Activated naive CD4-positive, alpha-beta T cell treated with anti-CD3 and anti-CD28 coated beads, Interleukin-2, amount 10 ng/mL, durations not matched to agents 7 days and 5 days (primary cell): ENCODE measurements at regions not wholly inside any gene's neighbourhood (a gene's known extent, or its start where the extent isn't known, plus 50 kb on each side); places are given as distances from the start of the nearest gene placed in this dataset.
A peak's percentile ranks its signal among the peaks of the same experiment; 100 is the strongest.

Experiments
- CTCF ChIA-PET: fragments of 350-600 bp; sonication (Branson Sonifier 250); formaldehyde crosslinking; loops from one replicate; lab custom pipeline; 2021; ENCODE audit warnings: antibody characterized with exemption; lab: Charles Lee
- DNase-seq: peaks from one replicate; pipeline ENCODE4 v3.0.0-alpha.2; 2020
- H3K27ac Mint-ChIP-seq: one replicate; pipeline ENCODE4 v1.8.0; 2021; ENCODE audit warnings: mild to moderate bottlenecking, moderate library complexity, mixed read lengths
- H3K27me3 Mint-ChIP-seq: one replicate; pipeline ENCODE4 v1.8.0; 2021; ENCODE audit warnings: mild to moderate bottlenecking, mixed read lengths
- H3K36me3 Mint-ChIP-seq: one replicate; pipeline ENCODE4 v1.8.0; 2021; ENCODE audit warnings: mixed read lengths
- H3K4me1 Mint-ChIP-seq: one replicate; pipeline ENCODE4 v1.8.0; 2021; ENCODE audit warnings: mixed read lengths
- H3K4me3 Mint-ChIP-seq: one replicate; pipeline ENCODE4 v1.8.0; 2021; ENCODE audit warnings: mild to moderate bottlenecking, moderate library complexity, mixed read lengths
- H3K9me3 Mint-ChIP-seq: one replicate; pipeline ENCODE4 v1.8.0; 2021; ENCODE audit warnings: mixed read lengths

- no peak for DNase-seq
- Mint-ChIP-seq H3K27ac (peak overlapping the region; percentile 14), H3K36me3 (no peaks in the 10 kb centered on the region), H3K27me3 (no peaks in the 10 kb centered on the region), H3K4me3 (no peak overlapping the region), H3K9me3 (no peaks in the 10 kb centered on the region), H3K4me1 (no peaks in the 10 kb centered on the region)
- CTCF ChIA-PET, result no interaction called here
These were observed 261.1 kb downstream of the SAMD5 start for GRCh38 chr6:147769496-147770087.

DNA sequence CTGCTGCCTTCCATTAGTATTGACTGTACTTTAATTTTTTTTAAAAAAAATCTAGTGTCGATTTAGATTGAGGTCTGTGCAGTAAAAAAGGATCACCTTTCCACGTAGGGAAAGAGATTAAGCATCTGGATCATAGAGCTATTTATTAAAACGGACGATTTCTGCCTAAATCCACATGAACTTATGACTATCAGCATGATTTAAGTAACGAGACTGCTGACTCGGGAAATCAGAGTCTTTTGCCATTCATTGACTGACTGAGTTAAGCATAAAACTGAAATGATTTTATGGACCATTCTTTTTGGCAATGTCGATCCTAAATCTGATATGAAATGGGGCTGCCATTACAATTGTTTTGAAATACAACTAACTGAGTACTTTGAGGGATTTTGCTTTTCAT, 261.7 kb downstream of the SAMD5 start:
- Mint-ChIP-seq H3K36me3 (no peaks in the 10 kb centered on the region), H3K27me3 (no peaks in the 10 kb centered on the region), H3K4me1 (no peaks in the 10 kb centered on the region), H3K27ac (no peak overlapping the region), H3K9me3 (no peaks in the 10 kb centered on the region), H3K4me3 (no peak overlapping the region)
- CTCF ChIA-PET, result no interaction called here
- no peak for DNase-seq

DNA sequence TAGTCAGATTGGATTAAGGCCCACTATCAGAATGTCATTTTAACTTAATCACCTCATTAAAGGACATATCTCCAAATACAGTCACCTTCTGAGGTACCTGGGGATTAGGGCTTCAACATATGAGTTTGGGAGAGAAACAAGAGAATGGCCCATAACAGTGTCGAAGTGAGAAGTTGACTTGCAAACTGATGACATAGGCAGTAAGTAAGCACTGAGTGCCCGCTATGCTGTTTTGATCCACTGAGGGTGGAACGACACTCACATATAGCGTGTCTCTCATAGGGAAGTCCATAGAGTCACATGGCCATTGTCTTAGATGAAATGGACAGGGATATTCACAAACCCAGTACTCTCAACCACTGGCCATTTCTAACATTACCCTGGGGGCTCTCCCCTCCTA, 264.2 kb downstream of the SAMD5 start:
- Mint-ChIP-seq H3K36me3 (no peaks in the 10 kb centered on the region), H3K27me3 (no peaks in the 10 kb centered on the region), H3K4me3 (no peak overlapping the region), H3K27ac (no peak overlapping the region), H3K9me3 (no peaks in the 10 kb centered on the region), H3K4me1 (no peaks in the 10 kb centered on the region)
- CTCF ChIA-PET, result no interaction called here
- DNase-seq, result no peak

DNA sequence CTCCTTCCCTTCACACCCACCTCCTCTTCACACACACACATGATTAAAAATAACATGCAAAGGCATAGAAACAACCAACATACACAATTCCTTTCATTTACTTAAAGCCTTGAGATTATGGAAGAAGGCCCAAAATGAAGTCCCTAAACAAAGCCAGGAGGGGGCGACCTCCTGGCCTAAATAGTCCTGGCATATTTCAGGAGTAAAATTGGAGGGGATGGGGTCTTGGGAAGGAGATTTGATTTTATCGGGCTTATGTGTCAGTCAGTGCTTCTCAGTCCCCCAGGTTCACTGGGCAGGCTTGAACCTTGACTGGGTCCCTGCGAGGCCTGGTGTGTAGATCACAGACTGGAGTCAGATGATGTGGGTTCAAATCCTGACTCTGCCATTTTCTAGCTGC, 266.4 kb downstream of the SAMD5 start:
- no peaks in the 10 kb centered on the region for H3K36me3 Mint-ChIP-seq
- no peak overlapping the region for H3K4me3 Mint-ChIP-seq
- no peak overlapping the region for H3K27ac Mint-ChIP-seq
- no peaks in the 10 kb centered on the region for H3K4me1 Mint-ChIP-seq
- CTCF ChIA-PET, result no interaction called here
- no peaks in the 10 kb centered on the region for H3K9me3 Mint-ChIP-seq
- H3K27me3 Mint-ChIP-seq, result no peaks in the 10 kb centered on the region
- DNase-seq, result no peak

- Mint-ChIP-seq H3K36me3 (no peaks in the 10 kb centered on the region), H3K4me1 (no peaks in the 10 kb centered on the region), H3K4me3 (no peak overlapping the region), H3K27ac (no peak overlapping the region), H3K27me3 (no peaks in the 10 kb centered on the region), H3K9me3 (no peaks in the 10 kb centered on the region)
- DNase-seq, result no peak
- CTCF ChIA-PET, result no interaction called here
These were observed 268.2 kb downstream of the SAMD5 start for GRCh38 chr6:147776631-147777213.

GRCh38 chr6:147779624-147780023, 271.1 kb downstream of the SAMD5 start:
- CTCF ChIA-PET, result no interaction called here
- no peak overlapping the region for H3K4me3 Mint-ChIP-seq
- no peaks in the 10 kb centered on the region for H3K27me3 Mint-ChIP-seq

GRCh38 chr6:147782302-147782701, 273.8 kb downstream of the SAMD5 start:
- no peak for DNase-seq
- no peaks in the 10 kb centered on the region for H3K9me3 Mint-ChIP-seq
- no peaks in the 10 kb centered on the region for H3K4me1 Mint-ChIP-seq
- CTCF ChIA-PET, result no interaction called here
- no peaks in the 10 kb centered on the region for H3K27me3 Mint-ChIP-seq
- H3K4me3 Mint-ChIP-seq, result no peak overlapping the region
- H3K27ac Mint-ChIP-seq, result no peak overlapping the region
- H3K36me3 Mint-ChIP-seq, result no peaks in the 10 kb centered on the region

More at GRCh38 chr6:147779624-147780023, 271.1 kb downstream of the SAMD5 start:
- Mint-ChIP-seq H3K27ac (no peak overlapping the region), H3K4me1 (no peaks in the 10 kb centered on the region), H3K9me3 (no peaks in the 10 kb centered on the region), H3K36me3 (no peaks in the 10 kb centered on the region)
- DNase-seq, result no peak

DNA sequence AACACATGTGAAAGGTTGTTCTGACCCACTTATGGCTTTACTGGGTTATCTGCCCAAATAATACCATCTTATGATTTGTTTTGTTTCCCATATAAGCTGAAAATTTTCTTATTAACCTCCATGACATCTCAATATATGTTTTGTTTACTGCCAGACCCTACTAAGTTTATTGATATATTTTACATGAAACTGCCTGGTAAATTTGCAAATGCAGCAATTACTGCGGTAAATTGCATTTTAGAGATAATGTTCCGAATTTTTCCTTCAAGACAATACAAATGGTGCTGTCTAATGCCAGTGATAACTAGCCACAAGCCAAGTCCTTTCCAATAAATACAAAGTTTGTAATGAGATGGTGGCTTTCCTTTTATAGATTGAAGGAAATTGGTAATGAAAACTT, 275.9 kb downstream of the SAMD5 start:
- Mint-ChIP-seq H3K36me3 (no peaks in the 10 kb centered on the region), H3K4me1 (no peaks in the 10 kb centered on the region), H3K4me3 (no peak overlapping the region), H3K9me3 (no peaks in the 10 kb centered on the region), H3K27me3 (no peaks in the 10 kb centered on the region), H3K27ac (no peak overlapping the region)
- DNase-seq, result no peak
- CTCF ChIA-PET, result no interaction called here

DNA sequence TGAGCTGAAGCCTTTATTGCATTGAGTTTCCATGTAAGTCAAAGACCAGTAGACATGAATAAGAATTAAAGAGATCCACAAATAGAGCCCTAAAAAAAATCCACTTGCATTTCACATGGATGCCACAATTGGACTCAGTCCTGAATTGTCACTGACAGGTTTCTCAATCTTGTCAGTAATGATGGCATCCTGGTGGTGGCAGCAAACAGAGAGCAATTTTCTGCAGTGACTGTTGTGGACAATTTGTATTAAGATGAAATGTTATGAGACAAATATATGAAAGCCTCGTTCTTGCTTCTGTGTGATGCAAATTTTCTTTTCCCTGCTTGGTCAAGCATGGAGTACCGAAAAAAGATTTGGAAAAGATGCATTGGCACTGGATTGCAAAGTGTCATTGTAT, 278.9 kb downstream of the SAMD5 start:
- Mint-ChIP-seq H3K36me3 (no peaks in the 10 kb centered on the region), H3K27me3 (no peaks in the 10 kb centered on the region), H3K4me1 (no peaks in the 10 kb centered on the region), H3K27ac (no peak overlapping the region), H3K4me3 (no peak overlapping the region), H3K9me3 (peaks cover 2% of the 10 kb centered on the region)
- CTCF ChIA-PET, result no interaction called here
- DNase-seq, result no peak

DNA sequence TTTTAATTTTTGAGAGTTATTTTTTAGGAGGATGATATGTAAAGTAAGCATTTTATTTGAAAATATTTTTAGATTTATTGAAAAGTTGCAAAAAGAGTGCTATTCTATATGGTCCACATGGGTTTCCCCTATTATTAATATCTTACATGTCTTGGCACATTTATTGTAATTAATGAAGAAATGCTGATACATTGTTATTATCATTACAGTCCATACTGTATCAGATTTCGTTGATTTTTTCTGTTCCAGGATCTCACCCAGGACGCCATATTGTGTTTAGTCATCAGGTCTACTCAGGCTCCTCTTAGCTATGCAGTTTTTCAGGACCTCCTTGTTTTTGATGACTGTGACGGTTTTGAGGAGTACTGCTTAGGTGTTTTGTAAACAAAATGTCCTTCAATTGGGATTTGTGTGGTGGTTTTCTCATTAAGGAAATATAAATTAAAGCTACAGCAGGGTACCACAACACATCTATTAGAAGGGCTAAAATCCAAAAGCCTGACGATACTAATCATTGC, 281.0 kb downstream of the SAMD5 start:
- H3K36me3 Mint-ChIP-seq, result no peaks in the 10 kb centered on the region
- no peaks in the 10 kb centered on the region for H3K4me1 Mint-ChIP-seq
- DNase-seq, result no peak
- no peaks in the 10 kb centered on the region for H3K27me3 Mint-ChIP-seq
- CTCF ChIA-PET, result no interaction called here
- no peak overlapping the region for H3K27ac Mint-ChIP-seq
- H3K9me3 Mint-ChIP-seq, result peaks cover 2% of the 10 kb centered on the region
- no peak overlapping the region for H3K4me3 Mint-ChIP-seq

- no peak overlapping the region for H3K27ac Mint-ChIP-seq
- H3K9me3 Mint-ChIP-seq, result peaks cover 3% of the 10 kb centered on the region
- CTCF ChIA-PET, result no interaction called here
- H3K27me3 Mint-ChIP-seq, result no peaks in the 10 kb centered on the region
- no peak overlapping the region for H3K4me3 Mint-ChIP-seq
- H3K4me1 Mint-ChIP-seq, result no peaks in the 10 kb centered on the region
- H3K36me3 Mint-ChIP-seq, result no peaks in the 10 kb centered on the region
- DNase-seq, result no peak
These were observed 285.6 kb downstream of the SAMD5 start for GRCh38 chr6:147793871-147794643.

- no peaks in the 10 kb centered on the region for H3K4me1 Mint-ChIP-seq
- CTCF ChIA-PET, result no interaction called here
- peaks cover 3% of the 10 kb centered on the region for H3K9me3 Mint-ChIP-seq
- H3K27me3 Mint-ChIP-seq, result no peaks in the 10 kb centered on the region
- H3K27ac Mint-ChIP-seq, result no peak overlapping the region
- H3K36me3 Mint-ChIP-seq, result no peaks in the 10 kb centered on the region
- no peak for DNase-seq
- no peak overlapping the region for H3K4me3 Mint-ChIP-seq
These were observed 294.0 kb downstream of the SAMD5 start for GRCh38 chr6:147802459-147802858.

DNA sequence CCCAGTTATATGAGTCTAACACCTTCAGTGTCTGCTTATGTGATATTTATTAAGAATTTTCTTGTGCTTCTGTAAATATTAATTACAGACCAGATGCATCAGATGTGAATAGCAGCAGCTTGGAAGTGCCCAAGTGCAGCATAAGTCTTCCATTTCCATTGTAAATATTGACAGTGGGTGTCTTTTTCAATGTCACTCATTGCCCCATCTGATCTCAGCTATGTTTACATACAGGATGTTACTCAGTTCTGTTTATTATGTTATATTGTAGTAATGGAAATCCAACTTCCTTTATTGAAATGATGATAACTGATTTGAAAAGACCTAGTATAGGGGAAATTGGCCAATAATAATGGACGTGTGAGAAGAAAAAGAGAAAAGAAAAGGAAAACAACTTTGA, 296.7 kb downstream of the SAMD5 start:
- Mint-ChIP-seq H3K4me3 (no peak overlapping the region), H3K27ac (no peak overlapping the region), H3K27me3 (no peaks in the 10 kb centered on the region), H3K9me3 (peaks cover 3% of the 10 kb centered on the region), H3K4me1 (no peaks in the 10 kb centered on the region), H3K36me3 (no peaks in the 10 kb centered on the region)
- no peak for DNase-seq
- CTCF ChIA-PET, result no interaction called here

DNA sequence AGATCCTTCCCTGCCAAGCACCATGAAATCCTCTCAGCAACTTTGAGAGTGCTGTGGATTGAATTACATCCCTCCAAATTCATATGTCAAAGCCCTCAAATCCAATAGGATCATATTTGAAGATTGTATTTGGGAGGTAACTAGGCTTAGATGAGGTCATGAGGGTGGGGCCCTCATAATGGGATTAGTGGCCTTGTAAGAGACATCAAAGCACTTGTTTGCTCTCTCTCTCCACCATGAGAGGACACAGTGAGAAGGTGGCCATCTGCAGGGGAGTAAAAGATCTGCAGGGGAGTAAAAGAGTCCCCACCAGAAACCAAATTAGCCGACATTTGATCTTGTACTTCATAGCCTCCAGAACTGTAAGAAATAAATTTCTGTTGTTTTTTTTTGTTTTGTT, 298.2 kb downstream of the SAMD5 start:
- H3K9me3 Mint-ChIP-seq, result peaks cover 3% of the 10 kb centered on the region
- no peak overlapping the region for H3K4me3 Mint-ChIP-seq
- no peak for DNase-seq
- H3K36me3 Mint-ChIP-seq, result no peaks in the 10 kb centered on the region
- H3K4me1 Mint-ChIP-seq, result no peaks in the 10 kb centered on the region
- H3K27ac Mint-ChIP-seq, result no peak overlapping the region
- H3K27me3 Mint-ChIP-seq, result no peaks in the 10 kb centered on the region
- CTCF ChIA-PET, result no interaction called here

DNA sequence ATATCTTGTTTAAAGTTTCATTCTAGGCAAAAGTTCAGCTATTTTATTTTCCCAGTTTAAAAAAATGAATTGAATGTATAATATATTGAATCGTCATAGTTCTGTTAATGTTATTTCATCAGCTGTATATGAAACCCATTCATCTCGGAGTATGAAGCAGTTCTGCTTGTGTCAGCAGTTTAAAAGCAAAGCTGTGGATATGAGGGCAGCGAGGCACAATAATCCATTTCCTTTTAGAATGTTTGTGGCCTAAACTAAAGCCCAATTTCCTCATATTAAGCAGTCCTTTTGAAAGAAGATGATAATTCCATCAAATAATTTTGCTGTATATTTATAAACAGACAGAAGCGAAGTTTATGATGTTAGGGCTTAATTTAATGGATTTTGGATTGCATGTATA, 300.1 kb downstream of the SAMD5 start:
- H3K4me3 Mint-ChIP-seq, result no peak overlapping the region
- no peak for DNase-seq
- no peaks in the 10 kb centered on the region for H3K27me3 Mint-ChIP-seq
- no peak overlapping the region for H3K27ac Mint-ChIP-seq
- no peaks in the 10 kb centered on the region for H3K4me1 Mint-ChIP-seq
- no peaks in the 10 kb centered on the region for H3K36me3 Mint-ChIP-seq
- CTCF ChIA-PET, result no interaction called here
- peaks cover 3% of the 10 kb centered on the region for H3K9me3 Mint-ChIP-seq
